GM13976 (cell line): ENCODE measurements at regions not wholly inside any gene's neighbourhood (a gene's known extent, or its start where the extent isn't known, plus 50 kb on each side); places are given as distances from the start of the nearest gene placed in this dataset.

Source experiments
- DNase-seq: peaks from one replicate; pipeline ENCODE4 v3.0.0; 2012; ENCODE audit warnings: low spot score
- CTCF ChIP-seq: IDR thresholded peaks from 2 replicates; pipeline ENCODE4 v1.5.1; 2012; ENCODE audit warnings: borderline replicate concordance, mild to moderate bottlenecking; ENCODE audit not compliant: insufficient read depth; ENCODE audit errors: extremely low read depth, missing control alignments, control extremely low read depth
- in situ Hi-C: fragments of 300-500 bp; cut with MboI; formaldehyde crosslinking; loops from one replicate; pipeline ENCODE4 v1.12.0; 2022; ENCODE audit warnings: low sequenced_read_pairs, mixed read lengths, inconsistent platforms; ENCODE audit not compliant: unreplicated experiment

GRCh38 chr4:4746444-4746843, 113.0 kb upstream of the MSX1 start:
- no peak for TF ChIP-seq CTCF
- in situ Hi-C loops: no loop called here
- DNase-seq: no peak

GRCh38 chr4:4740071-4740470, 119.4 kb upstream of the MSX1 start:
- no peak for TF ChIP-seq CTCF
- no peak for DNase-seq
- in situ Hi-C loops: no loop called here

GRCh38 chr4:4735870-4736269, 123.6 kb upstream of the MSX1 start:
- no peak for DNase-seq
- no peak for TF ChIP-seq CTCF
- in situ Hi-C loops: no loop called here

GRCh38 chr4:4735136-4735750, 124.2 kb upstream of the MSX1 start:
- no peak for TF ChIP-seq CTCF
- DNase-seq: no peak
- in situ Hi-C loops: no loop called here

- in situ Hi-C loops: no loop called here
- TF ChIP-seq CTCF: no peak
- DNase-seq: no peak
These were observed 125.0 kb upstream of the MSX1 start for GRCh38 chr4:4734425-4734824.

GRCh38 chr4:4733663-4734062, 125.8 kb upstream of the MSX1 start:
- no peak for TF ChIP-seq CTCF
- in situ Hi-C loops: no loop called here
- DNase-seq: no peak

- DNase-seq: no peak
- in situ Hi-C loops: no loop called here
- TF ChIP-seq CTCF: no peak
These were observed 129.2 kb upstream of the MSX1 start for GRCh38 chr4:4730249-4730648.
